MM.1S (cell line): ENCODE measurements at regions not wholly inside any gene's neighbourhood (a gene's known extent, or its start where the extent isn't known, plus 50 kb on each side); places are given as distances from the start of the nearest gene placed in this dataset.

Experiments
- CTCF ChIP-seq: fragments of 300-600 bp; sonication (generic); IDR thresholded peaks from 2 replicates; pipeline ENCODE4 v1.5.1; 2016; ENCODE audit warnings: antibody characterized with exemption, low read length, mixed read lengths
- EZH2 ChIP-seq: fragments of 300-600 bp; sonication (generic); optimal IDR thresholded peaks from 2 replicates; pipeline ENCODE3; 2017; ENCODE audit warnings: low read depth, mild to moderate bottlenecking, antibody characterized with exemption, low read length, mixed read lengths

GRCh38 chr1:83129107-83129506, 869.8 kb downstream of the TTLL7 start:
- no peak for TF ChIP-seq CTCF
- TF ChIP-seq EZH2: no peak
